ENCODE measurements at regions not wholly inside any gene's neighbourhood (a gene's known extent, or its start where the extent isn't known, plus 50 kb on each side); places are given as distances from the start of the nearest gene placed in this dataset.
A peak's percentile ranks its signal among the peaks of the same experiment; 100 is the strongest.

- peak; percentile 6 for DNase-seq
Observed at GRCh38 chr3:146382386-146382785, 87.0 kb downstream of the PLSCR2 start.

DNA sequence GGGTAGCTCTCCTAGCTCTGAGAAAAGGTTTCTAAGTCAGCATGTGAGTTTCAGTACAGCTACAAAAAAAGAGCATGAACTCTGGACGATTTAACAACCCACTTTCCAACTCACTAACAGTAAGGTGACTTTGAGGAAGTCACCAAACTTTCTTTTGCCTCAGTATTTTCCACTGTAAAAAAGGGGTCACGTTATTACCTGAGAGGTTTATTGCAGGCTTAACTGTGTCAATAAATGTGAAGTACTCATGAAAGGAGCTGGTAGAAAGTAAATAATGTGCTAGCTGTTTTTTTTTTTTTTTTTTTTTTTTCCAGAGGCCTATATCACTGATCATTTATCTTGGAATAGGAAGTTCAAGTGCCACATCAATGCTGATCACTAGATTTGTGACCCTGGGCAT lies 89.3 kb downstream of the PLSCR2 start:
- DNase-seq, result no peak

DNA sequence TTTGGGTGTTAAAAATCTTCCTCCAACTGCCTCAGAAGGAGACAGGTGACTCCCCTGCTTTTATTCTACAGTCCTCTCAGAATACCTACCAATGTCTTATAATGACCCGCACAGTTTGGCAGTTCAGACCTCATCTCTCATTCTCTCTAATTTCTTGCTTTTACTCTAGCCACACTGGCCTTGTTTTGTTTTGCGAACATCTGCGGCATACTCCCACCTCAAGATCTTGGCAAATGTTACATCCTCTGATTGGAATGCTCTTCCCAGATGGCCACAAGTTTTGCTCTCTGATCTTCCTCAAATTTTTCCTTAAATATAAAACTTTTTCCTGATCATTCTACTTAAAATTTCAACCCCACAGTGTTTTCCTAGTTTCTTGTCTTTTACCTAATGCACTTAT lies 94.1 kb downstream of the PLSCR2 start:
- no peak for DNase-seq

GRCh38 chr3:146374146-146374545 lies 95.2 kb downstream of the PLSCR2 start:
- DNase-seq, result no peak

DNA sequence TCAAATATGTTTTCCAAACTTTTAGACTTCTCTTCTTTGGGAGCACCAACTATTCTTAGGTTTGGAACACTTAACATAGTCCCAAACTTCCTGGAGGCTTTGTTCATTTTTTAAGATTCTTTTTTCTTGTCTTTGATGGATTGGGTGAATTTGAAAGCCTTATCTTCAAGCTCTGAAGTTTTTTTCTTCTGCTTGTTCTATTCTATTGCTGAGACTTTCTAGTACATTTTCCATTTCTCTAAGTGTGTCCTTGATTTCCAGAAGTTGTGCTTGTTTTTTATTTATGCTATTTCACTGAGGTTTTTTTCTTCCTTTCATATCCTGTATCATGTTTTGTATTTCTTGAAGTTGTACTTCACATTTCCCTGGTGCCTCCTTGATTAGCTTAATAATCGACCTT lies 97.5 kb downstream of the PLSCR2 start:
- no peak for DNase-seq

DNA sequence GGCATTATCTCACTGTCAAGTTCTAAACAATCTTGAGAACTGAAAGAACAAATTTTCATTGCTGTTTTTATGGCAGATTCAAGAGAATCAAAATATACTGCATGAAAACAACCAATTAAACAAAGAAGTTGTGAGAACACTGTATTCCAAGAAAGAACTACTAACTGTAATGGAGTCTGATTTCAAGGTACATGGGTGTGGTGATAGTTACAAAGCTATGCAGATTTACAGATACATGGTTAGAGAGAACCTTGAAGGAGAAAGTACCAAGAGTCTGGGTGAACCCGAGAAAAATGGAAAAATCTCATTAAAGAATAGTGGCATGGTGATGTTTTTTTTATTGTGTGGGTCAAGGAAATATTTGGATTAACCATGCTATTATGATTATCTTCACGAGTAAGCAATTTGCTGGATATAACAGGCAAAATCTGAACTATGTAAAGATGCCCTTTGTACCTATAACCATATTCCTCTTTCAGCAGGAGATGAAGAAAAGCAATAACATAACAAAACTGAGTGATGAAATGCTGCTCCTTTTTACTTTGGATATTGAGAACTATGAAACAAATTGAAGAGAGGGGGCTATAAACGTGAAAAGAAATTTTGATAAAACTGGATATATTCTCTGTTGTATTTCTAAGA lies 100.4 kb downstream of the PLSCR2 start:
- no peak for DNase-seq

GRCh38 chr3:146359841-146360240 lies 108.9 kb upstream of the PLSCR4 start:
- DNase-seq, result no peak

DNA sequence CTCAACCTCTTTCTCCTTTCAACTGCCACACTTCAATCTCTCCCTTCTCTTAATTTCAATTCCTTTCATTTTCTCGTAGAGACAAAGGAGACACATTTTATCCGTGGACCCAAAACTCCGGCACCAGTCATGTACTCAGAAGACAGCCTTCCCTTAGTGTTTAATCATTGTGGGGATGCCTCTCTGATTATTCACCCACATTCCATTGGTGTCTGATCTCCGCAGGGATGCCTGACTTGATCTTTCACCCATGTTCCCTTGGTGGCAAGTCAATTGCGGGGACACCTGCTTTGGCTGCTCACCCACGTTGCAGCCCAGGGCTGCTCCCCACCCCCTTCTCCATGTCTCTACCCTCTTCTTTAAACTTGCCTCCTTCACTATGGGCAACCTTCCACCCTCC lies 103.5 kb upstream of the PLSCR4 start:
- DNase-seq, result peak; percentile 29

DNA sequence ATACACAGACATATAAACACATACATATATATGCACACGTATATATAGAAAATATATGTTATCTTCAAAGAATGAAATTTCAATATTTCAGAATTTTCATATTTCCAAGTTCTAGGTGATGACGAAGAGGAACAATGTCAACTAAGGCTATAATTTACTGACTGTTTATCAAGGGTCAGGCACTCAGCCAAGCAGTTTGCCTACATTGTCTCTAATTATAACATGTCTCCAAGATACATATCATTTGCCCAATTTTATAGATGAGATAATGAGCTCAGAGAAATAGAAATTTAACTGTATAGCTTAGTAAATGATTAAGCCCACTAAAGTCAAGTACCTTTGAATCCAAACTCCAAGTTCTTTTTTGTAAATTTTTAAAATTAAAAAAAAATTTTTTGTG lies 99.9 kb upstream of the PLSCR4 start:
- no peak for DNase-seq

DNA sequence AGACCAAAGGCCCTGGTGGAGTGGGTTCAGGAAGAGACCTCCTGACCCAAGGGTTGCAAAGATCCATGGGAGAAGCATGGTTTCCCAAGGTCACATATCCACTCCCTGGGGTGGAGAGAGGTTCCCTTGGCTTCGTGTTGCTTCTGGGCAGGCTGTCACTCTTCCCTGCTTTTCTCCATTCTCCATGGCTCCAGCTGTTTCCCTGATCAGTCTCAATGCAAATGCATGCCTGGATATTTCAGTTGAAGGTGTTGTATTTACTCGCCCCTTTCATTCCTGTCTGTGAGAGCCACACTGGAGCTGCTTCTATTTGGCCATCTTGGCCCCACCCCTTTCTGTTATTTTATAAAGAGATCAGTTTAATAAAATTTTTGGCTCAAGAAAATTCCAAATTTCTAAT lies 95.0 kb upstream of the PLSCR4 start:
- DNase-seq, result no peak

DNA sequence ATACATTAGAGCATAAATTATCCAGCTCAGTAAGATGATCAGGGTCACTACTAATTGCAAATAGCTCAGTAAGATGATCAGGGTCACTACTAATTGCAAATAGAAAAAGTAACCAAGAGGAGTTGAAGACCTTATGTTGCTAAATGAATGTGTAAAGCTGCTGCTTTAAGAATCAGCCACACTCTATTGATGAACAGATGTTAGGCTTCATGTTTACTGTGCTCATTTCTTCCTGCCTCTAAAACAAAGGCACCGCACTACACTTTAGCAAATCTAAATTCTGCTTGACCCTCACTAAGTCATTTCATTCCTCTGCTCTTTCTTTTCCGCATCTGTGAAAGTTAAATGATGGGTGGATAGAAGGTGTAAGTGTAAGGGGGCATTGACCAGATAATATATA lies 92.6 kb upstream of the PLSCR4 start:
- DNase-seq, result no peak

- peak; percentile 70 for DNase-seq
Observed at GRCh38 chr3:146342989-146343388, 92.1 kb upstream of the PLSCR4 start.

GRCh38 chr3:146339349-146339748 lies 88.4 kb upstream of the PLSCR4 start:
- DNase-seq, result no peak

GRCh38 chr3:146337991-146338390 lies 87.1 kb upstream of the PLSCR4 start:
- DNase-seq, result peak; percentile 36

GRCh38 chr3:146335386-146335785 lies 84.5 kb upstream of the PLSCR4 start:
- DNase-seq, result no peak

- peak; percentile 16 for DNase-seq
Observed at GRCh38 chr3:146334151-146334550, 83.2 kb upstream of the PLSCR4 start.

GRCh38 chr3:146331967-146332366 lies 81.1 kb upstream of the PLSCR4 start:
- DNase-seq, result no peak

DNA sequence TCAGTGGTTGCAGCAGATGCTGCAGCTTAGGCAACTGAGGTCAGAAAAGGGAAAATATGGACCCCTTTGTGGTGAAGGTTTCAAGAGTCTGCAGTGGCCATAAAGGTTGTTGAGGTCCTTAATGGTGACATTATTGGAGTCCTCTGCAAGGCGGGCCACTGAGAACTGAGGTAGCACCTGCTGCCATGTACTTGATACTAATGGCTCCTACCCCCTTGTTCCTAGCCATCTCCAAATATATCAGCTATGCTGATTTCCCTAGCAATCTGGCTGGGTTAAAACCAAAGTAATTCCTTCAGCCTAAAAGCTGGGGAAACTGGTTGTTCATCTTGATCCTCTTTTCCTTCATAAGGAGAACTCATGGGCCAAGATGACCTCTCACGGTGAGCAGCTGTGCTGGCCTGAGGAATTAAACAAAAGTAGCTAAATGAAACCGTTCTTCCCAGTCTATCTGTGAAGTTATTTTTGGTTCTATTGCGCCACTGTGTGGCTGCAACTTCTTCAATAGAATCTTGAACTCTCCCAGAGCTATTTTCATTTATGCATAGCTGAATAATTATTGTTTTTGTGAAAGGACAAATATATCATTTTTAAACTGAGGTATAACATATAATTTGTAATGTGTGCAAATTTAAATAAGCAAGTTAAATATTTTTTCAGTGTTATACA lies 76.1 kb upstream of the PLSCR4 start:
- peak; percentile 60 for DNase-seq

- DNase-seq, result no peak
Observed at GRCh38 chr3:146325170-146325569, 74.3 kb upstream of the PLSCR4 start.

GRCh38 chr3:146322216-146322817 lies 71.4 kb upstream of the PLSCR4 start:
- DNase-seq, result no peak

- DNase-seq, result peak; percentile 23
Observed at GRCh38 chr3:146314871-146315270, 64.0 kb upstream of the PLSCR4 start.

GRCh38 chr3:146313746-146314111 lies 62.8 kb upstream of the PLSCR4 start:
- peak; percentile 89 for DNase-seq

DNA sequence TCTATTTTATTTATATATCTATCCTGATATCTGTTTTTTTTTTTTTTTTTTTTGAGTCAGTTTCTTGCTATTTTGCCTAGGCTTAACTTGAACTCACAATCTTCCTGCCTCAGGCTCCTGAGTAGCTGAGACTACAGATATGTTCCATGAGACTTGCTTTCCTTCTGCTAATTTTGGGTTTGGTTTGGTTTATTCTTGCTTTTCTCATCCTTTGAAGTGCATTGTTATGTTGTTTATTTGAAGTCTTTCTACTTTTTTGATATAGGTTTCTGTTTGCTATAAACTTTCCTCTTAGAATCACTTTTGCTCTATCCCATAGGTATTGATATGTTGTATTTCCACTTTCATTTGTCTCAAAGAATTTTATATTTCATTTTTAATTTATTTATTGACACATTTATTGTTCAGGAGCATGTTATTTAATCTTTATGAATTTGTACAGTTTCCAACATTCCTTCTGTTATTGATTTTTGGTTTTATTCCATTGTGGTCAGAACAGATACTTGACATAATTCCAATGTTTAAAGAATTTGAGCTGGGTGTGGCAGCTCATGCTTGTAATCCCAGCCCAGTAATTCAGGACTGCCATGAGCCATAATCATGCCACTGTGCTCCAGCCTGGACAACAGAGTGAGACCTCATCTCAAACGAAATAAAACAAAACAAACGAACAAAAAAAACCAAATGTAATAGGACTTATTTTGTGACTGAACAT lies 62.3 kb upstream of the PLSCR4 start:
- peak; percentile 59 for DNase-seq

GRCh38 chr3:146308682-146309081 lies 57.8 kb upstream of the PLSCR4 start:
- peak; percentile 85 for DNase-seq

Data from fibroblast of skin of back (primary cell).